ENCODE measurements at regions not wholly inside any gene's neighbourhood (a gene's known extent, or its start where the extent isn't known, plus 50 kb on each side); places are given as distances from the start of the nearest gene placed in this dataset.
"Not testable (repeated sequence)": the region's sequence is repeated elsewhere in the genome, so short reads cannot be mapped to it uniquely, and the experiment has no call there.

DNA sequence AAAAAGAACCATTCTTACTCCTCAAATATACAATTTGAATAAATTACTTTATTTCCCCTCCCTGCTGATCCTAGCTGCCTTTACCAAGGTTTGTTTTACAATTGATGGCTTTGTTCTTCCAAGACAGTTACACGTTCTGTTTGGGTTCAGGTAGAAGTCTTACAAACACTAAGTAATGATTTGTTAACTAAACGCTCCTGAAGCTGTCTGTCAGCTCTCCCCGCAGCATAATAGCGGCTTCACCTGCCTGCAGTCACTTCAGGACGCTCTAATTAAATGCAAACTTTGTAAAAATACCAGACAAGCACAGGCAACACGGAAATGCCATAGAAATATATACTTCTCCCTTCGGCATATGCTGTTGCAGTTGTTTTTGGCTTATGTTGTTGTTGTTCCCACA lies 176.4 kb upstream of the MDFIC2 start:
- DNase-seq (ENCODE audit: low read depth in 2 of 2), result no peak

DNA sequence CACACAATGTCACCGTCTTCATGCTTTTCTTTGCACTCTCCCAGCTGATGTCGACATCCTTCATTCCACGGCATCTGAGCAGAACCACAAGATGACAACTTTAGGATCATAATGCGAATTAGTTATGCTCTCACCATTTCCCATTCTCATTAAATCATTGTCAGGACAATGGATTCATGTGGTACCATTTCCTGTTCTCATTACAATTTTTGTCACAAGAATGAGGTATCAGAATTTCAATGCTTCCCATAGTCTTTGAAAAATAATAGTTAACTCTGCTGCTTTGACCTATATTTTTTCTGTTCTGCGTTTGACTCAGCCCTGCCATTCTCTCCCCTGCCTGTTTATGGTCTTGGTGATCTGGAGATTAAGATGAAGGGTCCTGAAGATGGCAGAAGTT lies 175.7 kb upstream of the MDFIC2 start:
- DNase-seq (ENCODE audit: low read depth in 2 of 2), result no peak

DNA sequence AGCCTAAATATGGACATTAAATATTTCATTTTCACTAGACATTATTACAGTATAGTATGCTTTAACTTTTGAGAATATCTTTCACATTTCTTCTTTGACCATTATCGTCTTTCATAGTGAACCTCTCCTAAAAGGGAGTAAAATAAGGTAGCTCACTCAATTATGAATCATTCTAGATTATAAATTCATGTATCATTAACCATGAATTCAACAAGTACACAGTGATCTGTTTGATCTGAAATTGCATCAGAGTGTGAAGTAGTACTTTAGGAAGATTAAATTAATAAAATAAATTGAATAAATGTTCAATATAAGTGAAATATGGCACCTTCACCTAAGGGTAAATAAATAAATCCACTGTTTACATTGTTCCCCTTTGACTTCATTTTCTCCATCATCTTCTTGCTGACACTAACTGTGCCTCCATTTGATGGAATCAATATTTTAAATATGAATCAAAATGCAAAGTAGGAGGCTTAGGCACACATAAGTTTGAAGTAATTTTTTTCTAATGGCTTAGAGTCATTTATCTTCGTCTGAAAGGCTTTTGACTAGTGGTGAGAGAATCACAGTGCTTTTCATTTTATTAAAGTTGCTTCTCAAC lies 174.1 kb upstream of the MDFIC2 start:
- DNase-seq (ENCODE audit: low read depth in 2 of 2), result no peak

DNA sequence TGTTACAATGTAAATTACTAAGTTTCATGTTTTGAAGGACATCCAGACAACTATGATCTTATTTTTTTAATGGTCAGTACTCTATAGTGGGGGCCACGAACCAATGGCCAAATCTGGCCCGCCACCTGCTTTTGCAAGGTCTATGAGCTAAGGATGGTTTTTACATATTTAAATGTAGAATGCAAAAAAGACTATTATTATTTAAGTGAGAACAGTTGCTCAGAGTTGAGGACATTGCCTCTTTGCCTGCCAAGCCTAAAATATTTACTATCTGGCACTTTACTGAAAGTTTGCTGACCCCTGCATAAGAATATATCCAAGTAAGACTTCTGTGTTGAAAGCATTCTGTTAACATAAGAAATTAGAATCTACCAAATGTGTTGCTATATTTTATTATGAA lies 163.7 kb upstream of the MDFIC2 start:
- DNase-seq (ENCODE audit: low read depth in 2 of 2), result no peak

DNA sequence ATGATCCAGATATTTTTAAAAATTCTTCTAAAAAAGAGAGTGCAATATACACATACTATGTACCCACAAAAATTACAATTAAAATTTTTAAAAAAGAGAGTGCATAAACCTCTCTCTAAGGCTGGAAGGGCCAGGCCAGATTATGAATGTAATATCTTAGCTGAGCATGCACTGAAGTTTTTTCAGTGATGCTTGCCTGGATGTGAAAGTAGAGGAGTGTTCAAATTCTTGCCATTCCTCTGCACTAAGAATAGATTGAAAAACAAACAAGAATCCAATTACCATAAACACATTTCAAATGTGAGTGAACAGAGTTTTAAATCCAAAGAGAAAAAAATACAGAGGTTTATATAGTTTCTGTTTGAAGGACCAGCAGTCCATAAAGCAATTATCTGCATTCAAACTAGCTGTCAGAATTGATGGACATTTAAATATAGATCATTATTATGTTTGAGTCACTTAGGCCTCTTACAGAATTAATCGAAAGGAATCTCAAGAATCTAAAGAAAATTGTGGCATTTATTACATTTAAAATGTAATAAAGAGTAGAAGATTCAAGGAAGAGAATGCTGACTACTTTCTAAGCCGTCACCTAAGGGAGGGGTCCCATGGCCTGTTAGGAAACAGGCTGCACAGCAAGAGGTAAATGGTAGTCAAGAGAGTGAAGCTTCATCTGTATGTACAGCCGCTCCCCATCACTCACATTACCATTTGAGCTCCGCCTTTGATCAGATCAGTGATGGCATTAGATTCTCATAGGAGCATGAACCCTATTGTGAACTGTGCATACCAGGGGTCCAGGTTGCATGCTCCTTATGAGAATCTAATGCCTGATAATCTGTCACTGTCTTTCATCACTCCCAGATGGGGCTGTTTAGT lies 159.3 kb upstream of the MDFIC2 start:
- no peak for DNase-seq (ENCODE audit: low read depth in 2 of 2)

DNA sequence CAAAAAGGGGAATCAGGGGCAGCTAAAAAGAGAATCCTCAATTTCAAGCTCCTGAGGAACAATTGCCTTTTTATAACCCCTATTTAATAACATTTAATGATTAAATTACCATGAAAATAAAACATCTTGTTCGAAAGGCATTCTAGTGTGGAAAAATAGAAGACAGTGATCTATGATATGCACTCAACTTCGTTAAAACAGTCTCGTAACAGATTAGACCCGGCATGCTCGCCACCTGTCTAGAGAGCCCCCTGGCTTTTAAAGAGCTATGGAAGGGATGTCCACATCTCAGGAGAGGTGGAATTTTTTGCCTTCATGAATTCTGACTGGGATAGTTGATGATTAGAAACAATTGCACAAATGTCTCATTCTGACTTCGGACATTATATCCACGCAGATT lies 153.7 kb upstream of the MDFIC2 start:
- DNase-seq (ENCODE audit: low read depth in 2 of 2), result no peak

DNA sequence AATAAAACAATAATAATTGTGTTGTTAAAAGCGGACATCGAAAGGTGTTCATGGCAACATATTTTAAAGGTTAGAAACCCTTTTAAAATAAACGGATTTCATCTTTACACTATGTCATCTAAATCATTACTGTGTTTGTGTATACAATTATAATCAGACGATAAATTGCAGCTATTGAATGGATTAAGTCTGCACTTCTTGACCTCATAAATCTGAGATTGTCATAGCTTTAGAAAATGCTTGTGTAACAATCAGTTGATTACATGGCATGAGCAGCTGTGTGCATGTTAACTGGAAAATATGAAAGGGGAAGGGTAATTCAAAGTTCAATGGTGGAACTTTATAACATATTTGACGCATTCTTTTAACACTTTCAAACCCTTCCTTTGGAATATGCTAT lies 152.4 kb upstream of the MDFIC2 start:
- no peak for DNase-seq (ENCODE audit: low read depth in 2 of 2)

DNA sequence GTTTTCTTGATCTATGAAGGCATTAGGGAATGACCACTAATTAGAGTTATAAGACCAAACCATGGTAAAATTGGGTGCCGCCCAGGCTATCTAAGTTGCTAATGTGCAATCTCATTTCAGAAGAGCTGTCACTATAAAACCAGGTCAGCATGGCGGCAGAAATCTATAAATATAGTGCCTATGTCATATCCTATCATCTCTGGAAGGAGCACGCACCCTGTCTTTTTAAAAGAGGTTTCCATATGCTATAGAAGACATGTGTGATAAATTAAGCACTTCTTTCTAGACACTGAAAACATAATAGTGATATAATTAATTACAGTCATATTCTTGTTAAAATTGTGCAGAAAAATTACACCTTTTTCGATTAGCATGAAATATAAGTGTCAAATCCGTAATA lies 152.0 kb upstream of the MDFIC2 start:
- DNase-seq (ENCODE audit: low read depth in 2 of 2), result no peak

DNA sequence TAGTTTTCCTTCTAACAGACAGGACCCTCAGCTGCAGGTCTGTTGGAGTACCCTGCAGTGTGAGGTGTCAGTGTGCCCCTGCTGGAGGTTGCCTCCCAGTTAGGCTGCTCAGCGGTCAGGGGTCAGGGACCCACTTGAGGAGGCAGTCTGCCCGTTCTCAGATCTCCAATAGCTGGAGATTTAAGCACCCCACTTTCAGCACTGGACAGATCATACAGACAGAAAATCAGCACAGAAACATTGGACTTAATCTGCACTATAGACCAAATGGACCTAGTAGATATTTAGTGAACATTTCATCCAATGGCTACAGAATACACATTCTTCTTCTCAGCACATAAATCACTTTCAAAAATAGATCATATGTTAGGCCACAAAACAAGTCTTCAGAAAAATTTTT lies 137.8 kb upstream of the MDFIC2 start:
- not testable (repeated sequence) for DNase-seq (ENCODE audit: low read depth in 2 of 2)

DNA sequence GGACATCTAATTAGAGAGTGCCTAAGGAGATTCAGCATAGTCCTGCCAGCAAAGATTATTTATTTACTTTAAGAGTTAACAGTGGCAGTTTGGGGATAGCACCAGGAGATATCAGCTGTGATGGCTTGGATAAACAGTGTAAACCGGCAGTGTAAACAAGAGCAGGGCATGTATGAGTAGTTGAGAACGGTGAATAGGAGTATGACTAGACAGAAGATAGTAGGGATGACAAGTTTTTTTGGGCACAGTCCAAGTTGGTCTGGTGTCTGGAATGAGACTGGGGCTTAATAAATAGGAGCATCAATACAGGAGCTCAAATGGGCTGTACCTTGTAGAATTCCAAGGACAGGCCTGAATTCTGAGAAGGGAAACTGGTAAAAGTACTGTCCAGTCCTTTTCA lies 123.0 kb upstream of the MDFIC2 start:
- not testable (repeated sequence) for DNase-seq (ENCODE audit: low read depth in 2 of 2)

DNA sequence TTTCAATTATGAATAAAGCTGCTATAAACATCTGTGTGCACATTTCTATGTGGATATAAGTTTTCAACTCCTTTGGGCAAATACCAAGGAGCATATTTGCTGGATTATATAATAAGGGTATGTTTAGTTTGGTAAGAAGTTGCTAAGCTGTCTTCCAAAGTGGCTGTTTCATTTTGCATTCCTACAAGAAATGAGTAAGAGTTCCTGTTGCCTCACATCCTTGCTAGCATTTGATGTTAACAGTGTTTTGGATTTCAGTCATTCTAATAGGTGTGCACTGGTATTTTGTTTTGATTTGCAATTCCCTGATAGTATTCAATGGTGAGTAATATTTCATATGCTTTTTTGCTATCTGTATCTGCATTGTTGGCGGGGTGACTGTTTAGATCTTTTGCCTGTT lies 120.7 kb upstream of the MDFIC2 start:
- DNase-seq (ENCODE audit: low read depth in 2 of 2), result no peak

DNA sequence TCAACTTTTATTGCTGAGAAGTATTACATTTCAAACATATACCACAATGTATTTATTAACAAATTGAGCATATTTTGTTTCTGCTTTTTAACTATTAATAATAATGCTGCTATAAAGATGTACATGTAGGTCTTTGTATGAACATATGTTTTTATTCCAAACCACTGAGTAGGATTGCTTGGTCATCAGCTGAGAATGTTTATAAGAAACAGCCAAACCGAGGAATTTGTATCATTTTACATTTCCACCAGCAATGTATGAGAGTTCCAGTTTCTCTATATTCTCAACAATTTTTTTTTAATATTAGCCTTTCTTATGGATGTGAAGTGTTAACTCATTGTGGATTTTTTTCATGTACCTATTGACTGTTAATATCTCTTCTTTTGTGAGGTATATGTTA lies 119.5 kb upstream of the MDFIC2 start:
- DNase-seq (ENCODE audit: low read depth in 2 of 2), result no peak

DNA sequence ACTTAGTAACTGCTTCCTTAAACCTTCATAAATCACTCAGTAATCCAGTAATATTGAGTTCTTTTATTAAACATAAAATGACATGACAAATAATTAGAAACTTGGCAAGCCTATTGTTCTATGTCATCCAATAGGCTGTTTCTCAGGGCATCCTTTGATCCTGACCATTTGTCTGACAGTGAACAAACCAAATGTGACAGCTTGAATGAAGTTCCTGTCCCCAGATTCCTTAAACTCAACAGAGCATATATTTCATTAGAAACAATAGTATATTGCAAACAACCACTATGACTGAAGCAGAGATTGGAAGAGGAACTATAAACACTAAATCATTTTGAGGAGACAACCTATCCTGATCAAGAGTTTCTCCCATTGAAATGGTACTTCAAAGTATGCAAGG lies 113.6 kb upstream of the MDFIC2 start:
- no peak for DNase-seq (ENCODE audit: low read depth in 2 of 2)

DNA sequence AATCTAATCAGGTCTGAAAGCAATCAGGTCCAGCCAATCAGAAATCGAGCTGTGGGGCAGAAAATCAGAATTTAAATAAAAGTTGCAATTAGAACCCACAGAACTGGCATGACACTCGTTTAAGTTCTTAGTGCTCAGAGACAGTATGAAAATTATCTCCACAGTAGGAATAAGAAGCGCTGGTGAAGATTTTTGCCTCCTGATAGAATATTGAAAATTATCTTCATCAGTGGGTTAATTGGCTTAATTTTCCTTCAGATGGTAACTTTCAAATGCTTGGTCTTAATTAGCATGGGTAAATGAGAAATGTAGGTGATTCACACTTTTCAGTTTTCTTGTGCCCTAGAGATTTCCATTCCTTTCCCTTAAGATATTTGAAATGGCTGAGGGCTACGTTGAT lies 109.1 kb upstream of the MDFIC2 start:
- no peak for DNase-seq (ENCODE audit: low read depth in 2 of 2)

DNA sequence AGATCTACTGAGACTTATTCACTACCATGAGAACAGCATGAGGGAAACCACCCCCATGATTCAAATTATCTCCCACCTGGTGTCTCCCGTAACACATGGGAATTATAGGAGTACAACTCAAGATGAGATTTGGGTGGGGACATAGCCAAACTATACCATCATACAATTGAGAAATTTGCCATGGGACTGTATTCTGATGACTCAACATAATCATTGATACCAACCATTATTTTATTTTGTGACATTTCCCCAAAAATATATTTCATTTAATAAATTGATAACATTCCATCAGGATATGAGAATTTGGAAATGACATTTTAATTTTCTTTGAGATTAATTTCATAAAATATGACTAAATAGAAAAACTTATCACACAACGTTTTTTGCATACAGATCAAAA lies 96.6 kb upstream of the MDFIC2 start:
- DNase-seq (ENCODE audit: low read depth in 2 of 2), result no peak

DNA sequence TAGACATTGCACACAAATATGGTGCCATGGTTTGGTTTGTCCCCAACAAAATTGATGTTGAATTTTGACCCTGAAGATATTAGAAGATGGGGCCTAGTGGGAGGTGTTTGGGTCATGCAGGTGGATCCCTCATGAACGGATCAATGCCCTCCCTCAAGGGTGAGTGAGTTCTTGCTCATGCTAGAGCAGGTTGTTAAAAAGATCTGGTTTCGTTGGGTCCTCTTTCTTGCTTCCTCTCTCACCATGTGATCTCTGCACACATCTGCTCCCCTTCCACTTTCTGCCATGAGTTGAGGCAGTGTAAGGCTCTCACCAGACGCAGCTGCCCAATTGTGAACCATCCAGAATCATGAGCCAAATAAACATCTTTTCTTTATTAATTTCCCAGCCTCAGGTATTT lies 87.8 kb upstream of the MDFIC2 start:
- no peak for DNase-seq (ENCODE audit: low read depth in 2 of 2)

DNA sequence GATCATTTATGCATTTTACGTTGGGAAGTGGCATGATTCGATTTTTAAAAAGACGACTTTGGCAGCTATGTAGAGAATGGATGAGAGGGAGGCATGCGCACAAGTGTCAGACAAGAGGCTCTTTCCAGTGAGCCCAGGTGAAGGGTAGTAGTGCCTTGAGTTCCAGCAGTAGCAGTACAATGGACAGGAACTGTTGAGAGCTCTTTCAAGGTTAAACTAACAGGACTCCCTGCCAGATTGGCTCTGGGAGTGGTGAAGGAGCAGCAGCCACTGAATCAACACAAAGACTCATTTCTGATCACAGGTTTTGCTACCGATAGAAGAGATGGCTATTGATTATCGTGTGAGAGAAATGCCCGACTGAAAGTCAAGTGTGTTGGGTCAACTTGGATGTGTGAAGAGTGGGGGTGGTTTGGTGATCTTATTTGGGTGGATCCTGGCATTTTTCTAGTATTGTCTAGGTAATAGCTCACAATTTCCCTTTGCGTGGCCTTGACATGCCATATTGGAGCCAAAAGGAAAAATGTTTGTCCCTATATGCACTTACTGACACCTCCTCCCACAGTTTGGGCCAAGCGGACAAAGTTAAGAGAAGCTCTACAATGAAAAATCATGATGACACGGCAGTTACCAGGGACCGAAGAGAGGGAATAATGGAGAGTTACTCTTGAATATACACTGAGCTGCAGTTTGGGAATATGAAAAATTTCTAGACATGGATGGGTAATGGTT lies 81.6 kb upstream of the MDFIC2 start:
- DNase-seq (ENCODE audit: low read depth in 2 of 2), result no peak

DNA sequence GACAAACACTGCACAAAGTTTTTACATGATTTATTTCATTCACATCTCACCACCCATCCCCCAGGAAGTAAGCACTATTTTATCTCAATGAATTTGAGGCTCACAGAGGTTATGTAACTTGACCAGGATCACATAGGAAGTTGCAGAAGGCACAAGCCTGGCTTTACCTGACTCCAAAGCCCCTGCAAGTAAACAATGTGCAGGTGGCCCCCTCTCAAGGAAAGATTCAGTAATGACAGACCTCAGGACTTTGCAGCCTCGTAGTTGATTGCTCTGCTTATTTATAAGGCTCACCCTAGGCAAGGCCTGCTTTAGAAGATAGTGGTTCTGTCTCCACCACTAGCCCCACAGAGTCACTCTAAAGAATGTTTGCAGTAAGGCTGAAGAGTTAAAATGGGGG lies 79.8 kb upstream of the MDFIC2 start:
- DNase-seq (ENCODE audit: low read depth in 2 of 2), result no peak

DNA sequence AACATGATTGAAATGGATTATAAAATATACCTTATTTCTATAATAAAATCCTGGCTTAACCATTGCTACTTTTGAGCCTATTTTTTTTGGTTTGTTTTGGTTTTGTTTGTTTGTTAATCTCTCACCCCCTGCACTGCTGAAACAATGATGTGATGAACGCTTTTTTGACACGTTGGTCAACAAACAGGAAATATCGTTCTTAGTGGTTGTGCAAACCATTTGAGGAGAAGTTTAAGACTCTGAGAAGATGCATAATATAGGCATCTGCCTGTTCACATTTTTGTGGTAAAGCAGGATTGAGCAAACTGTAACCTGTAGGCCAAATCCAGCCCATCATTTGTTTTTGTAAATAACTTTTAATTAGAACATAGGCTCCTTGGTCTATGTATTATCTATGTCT lies 75.5 kb upstream of the MDFIC2 start:
- DNase-seq (ENCODE audit: low read depth in 2 of 2), result no peak

DNA sequence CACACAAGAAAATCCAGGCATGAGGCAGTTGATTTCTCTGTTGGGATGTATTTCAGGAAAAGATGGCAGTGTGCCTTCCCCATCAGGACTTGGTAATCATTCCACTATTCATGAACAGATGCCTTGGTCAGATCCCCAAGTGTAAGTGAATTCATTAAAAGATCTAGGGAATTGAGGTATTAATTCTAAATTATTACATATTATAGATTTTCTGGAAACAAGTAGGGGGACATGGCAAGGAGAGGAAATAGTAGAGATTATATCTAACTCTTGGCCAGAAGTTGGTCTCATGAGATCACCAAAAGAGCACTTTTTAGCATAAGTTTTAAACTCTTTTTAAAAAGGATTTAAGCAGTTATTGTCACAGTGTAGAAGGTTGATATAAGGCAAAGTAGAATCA lies 74.4 kb upstream of the MDFIC2 start:
- no peak for DNase-seq (ENCODE audit: low read depth in 2 of 2)

DNA sequence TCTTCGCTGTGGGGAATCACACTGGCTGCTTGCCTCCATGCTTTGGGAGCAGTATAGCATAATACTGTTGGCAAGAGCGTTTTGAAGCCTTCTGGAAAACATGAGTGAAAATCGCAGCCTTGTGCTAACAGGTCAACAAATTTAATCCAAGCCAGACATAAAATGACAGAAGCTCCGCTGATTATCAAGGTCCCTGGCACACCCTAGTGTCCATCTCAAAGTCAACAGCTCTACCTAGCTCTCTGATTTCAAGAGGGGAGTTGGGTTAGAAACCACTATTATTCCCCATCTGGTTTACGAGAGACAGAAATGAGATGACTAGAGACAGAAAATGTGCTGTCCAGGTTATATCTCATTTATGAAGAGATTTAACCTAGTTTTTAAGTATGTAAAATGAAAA lies 73.6 kb upstream of the MDFIC2 start:
- no peak for DNase-seq (ENCODE audit: low read depth in 2 of 2)

DNA sequence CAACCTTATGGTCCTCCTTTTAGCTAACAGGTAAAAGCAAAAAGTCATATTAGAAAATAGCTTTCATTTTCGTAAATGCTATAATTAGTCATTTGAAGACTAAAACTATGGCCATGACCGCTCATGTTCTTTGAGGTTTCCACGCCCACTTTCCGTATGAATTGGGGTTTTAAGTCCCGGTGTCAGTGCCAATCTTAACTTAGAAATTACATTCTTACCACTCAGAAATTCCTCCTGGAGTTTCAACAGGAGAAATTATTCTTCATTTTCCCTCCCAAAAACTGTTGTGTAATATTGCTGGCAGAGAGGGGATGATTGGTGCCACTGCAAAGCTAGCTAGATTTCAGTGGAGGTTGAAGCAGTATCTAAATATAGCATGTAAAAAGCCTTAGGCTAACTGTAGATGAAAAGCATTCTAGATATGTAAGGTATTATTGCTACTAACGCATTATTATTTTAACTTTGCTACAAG lies 71.0 kb upstream of the MDFIC2 start:
- DNase-seq (ENCODE audit: low read depth in 2 of 2), result no peak

DNA sequence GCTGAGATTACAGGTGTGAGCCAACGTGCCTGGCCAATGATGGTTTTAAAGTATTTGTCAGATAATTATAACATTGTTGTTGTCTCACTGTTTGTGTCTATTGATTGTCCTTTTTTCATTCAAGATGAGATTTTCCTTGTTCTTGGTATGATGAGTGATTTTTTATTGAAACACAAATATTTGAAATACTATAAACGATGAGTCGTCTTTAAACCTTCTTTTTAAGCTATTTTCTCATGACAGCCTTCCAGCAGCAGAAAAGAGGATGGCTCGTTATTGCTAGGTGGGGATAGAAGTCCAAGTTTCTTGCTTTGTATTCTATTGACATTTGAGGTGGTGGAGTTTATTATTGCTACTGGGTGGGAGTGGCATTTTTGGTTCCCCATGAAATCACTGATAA lies 61.7 kb upstream of the MDFIC2 start:
- DNase-seq (ENCODE audit: low read depth in 2 of 2), result no peak

Measured in stimulated activated CD8-positive, alpha-beta memory T cell treated with anti-CD3 and anti-CD28 coated beads, Interleukin-15, amount 100 ng/mL, for 4 hours (primary cell).